ENCODE measurements at regions not wholly inside any gene's neighbourhood (a gene's known extent, or its start where the extent isn't known, plus 50 kb on each side); places are given as distances from the start of the nearest gene placed in this dataset.
"Not testable (repeated sequence)": the region's sequence is repeated elsewhere in the genome, so short reads cannot be mapped to it uniquely, and the experiment has no call there.

DNA sequence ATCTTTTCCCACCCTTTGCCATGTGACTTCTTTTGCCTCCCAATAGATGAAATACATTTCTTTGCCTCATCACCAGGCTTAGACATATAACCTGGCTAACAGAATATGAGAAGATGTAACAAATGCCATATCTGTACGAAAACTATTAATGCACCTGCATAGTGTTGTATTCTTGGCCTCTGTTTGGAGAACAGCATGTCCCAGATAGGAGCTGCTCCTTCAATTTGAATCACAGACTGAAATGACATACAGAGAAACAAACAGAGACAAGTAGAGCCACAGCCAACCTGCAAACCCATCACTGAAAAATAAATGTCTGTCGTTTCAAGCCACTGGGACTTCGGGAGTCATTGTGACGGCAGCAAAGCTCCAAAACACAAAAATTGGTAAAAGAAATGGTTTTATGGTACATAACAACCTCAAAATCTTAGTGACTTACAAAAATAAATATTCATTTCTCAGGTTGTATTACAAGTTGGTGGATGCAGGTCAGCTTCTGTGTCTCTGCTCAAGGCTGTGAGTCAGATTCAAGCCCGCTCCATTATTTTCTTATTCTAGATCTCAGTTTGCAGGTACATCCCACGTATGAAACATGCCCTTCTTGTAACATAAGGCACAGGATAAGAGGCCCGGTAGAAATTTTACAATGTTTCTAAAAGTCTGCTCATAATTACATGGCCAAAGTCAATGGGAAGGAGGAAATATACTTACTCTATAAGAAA lies 171.3 kb upstream of the SOX6 start:
- Mint-ChIP-seq H3K27ac (no peak overlapping the region), H3K9me3 (ENCODE audit: low read depth) (peaks cover 4% of the 10 kb centered on the region), H3K4me3 (ENCODE audit: low read depth) (no peak overlapping the region), H3K4me1 (ENCODE audit: low read depth) (no peaks in the 10 kb centered on the region), H3K36me3 (ENCODE audit: insufficient read depth) (no peaks in the 10 kb centered on the region), H3K27me3 (peaks cover 3% of the 10 kb centered on the region)
- TF ChIP-seq CTCF (IDR thresholded peaks at IDR 0.05; ENCODE audit: unreplicated experiment) = no peak
- no peak for DNase-seq (ENCODE audit: low spot score, unreplicated experiment)

- Mint-ChIP-seq H3K36me3 (ENCODE audit: insufficient read depth) (no peaks in the 10 kb centered on the region), H3K27me3 (peaks cover 3% of the 10 kb centered on the region), H3K4me1 (ENCODE audit: low read depth) (no peaks in the 10 kb centered on the region), H3K9me3 (ENCODE audit: low read depth) (peaks cover 8% of the 10 kb centered on the region), H3K4me3 (ENCODE audit: low read depth) (no peak overlapping the region), H3K27ac (no peak overlapping the region)
- DNase-seq (ENCODE audit: low spot score, unreplicated experiment) = no peak
- no peak for TF ChIP-seq CTCF (IDR thresholded peaks at IDR 0.05; ENCODE audit: unreplicated experiment)
Observed at GRCh38 chr11:16526947-16527346, 170.6 kb upstream of the SOX6 start.

DNA sequence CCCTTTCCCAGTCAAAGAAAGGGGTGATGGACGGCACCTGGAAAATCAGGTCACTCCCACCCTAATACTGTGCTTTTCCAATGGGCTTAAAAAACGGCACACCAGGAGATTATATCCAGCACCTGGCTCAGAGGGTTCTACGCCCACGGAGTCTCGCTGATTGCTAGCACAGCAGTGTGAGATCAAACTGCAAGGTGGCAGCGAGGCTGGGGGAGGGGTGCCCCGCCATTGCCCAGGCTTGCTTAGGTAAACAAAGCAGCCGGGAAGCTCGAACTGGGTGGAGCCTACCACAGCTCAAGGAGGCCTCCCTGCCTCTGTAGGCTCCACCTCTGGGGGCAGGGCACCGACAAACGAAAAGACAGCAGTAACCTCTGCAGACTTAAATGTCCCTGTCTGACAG lies 164.4 kb upstream of the SOX6 start:
- H3K36me3 Mint-ChIP-seq (ENCODE audit: insufficient read depth) = peaks cover 14% of the 10 kb centered on the region
- not testable (repeated sequence) for H3K27ac Mint-ChIP-seq; DNase-seq (ENCODE audit: low spot score, unreplicated experiment); H3K27me3 Mint-ChIP-seq; H3K4me1 Mint-ChIP-seq (ENCODE audit: low read depth); H3K4me3 Mint-ChIP-seq (ENCODE audit: low read depth)
- H3K9me3 Mint-ChIP-seq (ENCODE audit: low read depth) = peaks cover 30% of the 10 kb centered on the region

- Mint-ChIP-seq H3K36me3 (ENCODE audit: insufficient read depth) (peaks cover 2% of the 10 kb centered on the region), H3K27me3 (no peaks in the 10 kb centered on the region), H3K4me3 (ENCODE audit: low read depth) (no peak overlapping the region), H3K4me1 (ENCODE audit: low read depth) (no peaks in the 10 kb centered on the region), H3K9me3 (ENCODE audit: low read depth) (peaks cover 2% of the 10 kb centered on the region), H3K27ac (no peak overlapping the region)
- DNase-seq (ENCODE audit: low spot score, unreplicated experiment) = no peak
- TF ChIP-seq CTCF (IDR thresholded peaks at IDR 0.05; ENCODE audit: unreplicated experiment) = no peak
Observed at GRCh38 chr11:16512899-16513241, 156.5 kb upstream of the SOX6 start.

DNA sequence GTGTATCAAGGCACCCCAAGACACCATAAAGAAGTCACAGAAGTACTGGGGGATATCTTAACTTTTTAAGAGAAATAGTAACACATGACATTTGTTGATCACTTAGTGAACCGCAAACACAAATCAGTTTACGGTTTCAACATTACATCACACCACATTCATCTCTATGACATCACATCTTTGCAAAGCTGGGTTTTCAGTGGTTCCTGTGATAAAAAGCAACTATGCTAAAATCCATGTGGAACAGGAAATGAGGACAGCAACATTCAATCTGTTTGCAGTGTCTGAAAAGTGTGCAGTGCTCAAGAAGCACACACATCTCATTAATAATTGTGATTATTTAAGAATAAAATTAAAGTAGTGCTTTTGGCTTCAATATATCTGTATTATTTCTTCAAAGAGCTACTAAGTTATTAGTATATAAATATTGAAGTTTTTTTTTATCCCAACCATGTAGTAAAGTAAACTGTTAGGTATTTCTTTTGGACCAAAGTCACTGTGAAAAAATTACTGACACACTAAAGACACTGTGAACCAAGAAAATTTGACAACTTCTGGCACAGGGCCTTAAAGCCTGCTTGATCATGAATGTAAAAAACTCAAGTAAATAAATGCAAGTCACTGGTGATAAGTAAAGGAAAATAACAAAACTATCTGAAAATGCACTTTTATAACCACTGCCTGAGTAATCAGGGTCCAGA lies 156.0 kb upstream of the SOX6 start:
- no peak overlapping the region for H3K4me3 Mint-ChIP-seq (ENCODE audit: low read depth)
- DNase-seq (ENCODE audit: low spot score, unreplicated experiment) = no peak
- no peak overlapping the region for H3K27ac Mint-ChIP-seq
- no peak for TF ChIP-seq CTCF (IDR thresholded peaks at IDR 0.05; ENCODE audit: unreplicated experiment)
- H3K4me1 Mint-ChIP-seq (ENCODE audit: low read depth) = no peaks in the 10 kb centered on the region
- peaks cover 2% of the 10 kb centered on the region for H3K36me3 Mint-ChIP-seq (ENCODE audit: insufficient read depth)
- H3K9me3 Mint-ChIP-seq (ENCODE audit: low read depth) = no peaks in the 10 kb centered on the region
- no peaks in the 10 kb centered on the region for H3K27me3 Mint-ChIP-seq

Data from progenitor cell of endocrine pancreas (in vitro differentiated cells).